ENCODE measurements at regions not wholly inside any gene's neighbourhood (a gene's known extent, or its start where the extent isn't known, plus 50 kb on each side); places are given as distances from the start of the nearest gene placed in this dataset.

DNA sequence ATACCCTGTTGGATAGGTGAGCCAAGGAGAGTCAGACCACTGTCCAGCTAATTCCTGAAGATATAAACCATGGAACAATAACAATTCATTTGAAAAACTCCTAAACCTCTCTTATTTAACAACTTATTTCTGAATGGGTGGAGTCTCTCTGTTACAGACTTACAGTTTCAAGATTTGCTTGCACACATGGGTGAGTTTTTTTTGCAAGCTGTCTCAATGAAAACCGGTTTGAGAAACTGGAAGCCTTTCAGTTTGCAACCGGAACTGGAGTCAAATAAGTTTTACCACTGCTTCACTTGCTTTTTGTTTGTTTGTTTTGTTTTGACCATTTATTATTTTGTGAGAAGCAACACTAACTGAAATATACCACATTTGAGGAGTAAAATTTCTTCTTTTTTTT lies 243.8 kb downstream of the MTERF1 start:
- Histone ChIP-seq H3K4me3 (no peak overlapping the region), H3K9me3 (no peaks in the 10 kb centered on the region), H3K36me3 (ENCODE audit: low read depth, missing control alignments) (no peaks in the 10 kb centered on the region), H3K4me1 (no peaks in the 10 kb centered on the region), H3K27ac (no peak overlapping the region), H3K27me3 (no peaks in the 10 kb centered on the region)
- no peak for DNase-seq
- TF ChIP-seq POLR2A (IDR thresholded peaks at IDR 0.05) (no peak), CTCF (IDR thresholded peaks at IDR 0.05) (no peak)
- intact Hi-C loops (cut with DNase I; ENCODE audit: low total_unique reads): no loop called here
- 64 to 84% methylated on average over 2 of the region's 2 CpGs for WGBS, 2 donors

GRCh38 chr7:91644256-91644655 lies 236.2 kb downstream of the MTERF1 start:
- no peak for DNase-seq
- WGBS, 2 donors: 80 to 91% methylated on average over 4 of the region's 4 CpGs
- H3K9me3 ChIP-seq: no peaks in the 10 kb centered on the region
- no peaks in the 10 kb centered on the region for H3K36me3 ChIP-seq (ENCODE audit: low read depth, missing control alignments)
- H3K27me3 ChIP-seq: no peaks in the 10 kb centered on the region
- intact Hi-C loops (cut with DNase I; ENCODE audit: low total_unique reads): no loop called here
- H3K4me1 ChIP-seq: no peaks in the 10 kb centered on the region
- TF ChIP-seq CTCF (IDR thresholded peaks at IDR 0.05): no peak
- no peak for TF ChIP-seq POLR2A (IDR thresholded peaks at IDR 0.05)
- no peak overlapping the region for H3K4me3 ChIP-seq
- H3K27ac ChIP-seq: no peak overlapping the region

GRCh38 chr7:91645542-91645941 lies 235.0 kb downstream of the MTERF1 start:
- 91 to 96% methylated on average over 1 of the region's 1 CpG for WGBS, 2 donors
- Histone ChIP-seq H3K27me3 (no peaks in the 10 kb centered on the region), H3K4me3 (no peak overlapping the region), H3K4me1 (no peaks in the 10 kb centered on the region), H3K27ac (no peak overlapping the region), H3K36me3 (ENCODE audit: low read depth, missing control alignments) (no peaks in the 10 kb centered on the region), H3K9me3 (no peaks in the 10 kb centered on the region)
- intact Hi-C loops (cut with DNase I; ENCODE audit: low total_unique reads): no loop called here
- TF ChIP-seq CTCF (IDR thresholded peaks at IDR 0.05): no peak
- TF ChIP-seq POLR2A (IDR thresholded peaks at IDR 0.05): no peak
- DNase-seq: no peak

- no peaks in the 10 kb centered on the region for H3K4me1 ChIP-seq
- no peak overlapping the region for H3K4me3 ChIP-seq
- no peak for DNase-seq
- H3K27me3 ChIP-seq: no peaks in the 10 kb centered on the region
- no peaks in the 10 kb centered on the region for H3K9me3 ChIP-seq
- intact Hi-C loops (cut with DNase I; ENCODE audit: low total_unique reads): no loop called here
- no peak overlapping the region for H3K27ac ChIP-seq
- 83 to 87% methylated on average over 1 of the region's 1 CpG for WGBS, 2 donors
- TF ChIP-seq POLR2A (IDR thresholded peaks at IDR 0.05): no peak
- no peak for TF ChIP-seq CTCF (IDR thresholded peaks at IDR 0.05)
- no peaks in the 10 kb centered on the region for H3K36me3 ChIP-seq (ENCODE audit: low read depth, missing control alignments)
These were observed 228.5 kb downstream of the MTERF1 start for GRCh38 chr7:91651986-91652385.

- TF ChIP-seq POLR2A (IDR thresholded peaks at IDR 0.05) (no peak), CTCF (IDR thresholded peaks at IDR 0.05) (no peak)
- Histone ChIP-seq H3K27me3 (no peaks in the 10 kb centered on the region), H3K27ac (no peak overlapping the region), H3K4me1 (no peaks in the 10 kb centered on the region), H3K36me3 (ENCODE audit: low read depth, missing control alignments) (no peaks in the 10 kb centered on the region), H3K9me3 (no peaks in the 10 kb centered on the region), H3K4me3 (no peak overlapping the region)
- no peak for DNase-seq
- intact Hi-C loops (cut with DNase I; ENCODE audit: low total_unique reads): no loop called here
These were observed 227.2 kb downstream of the MTERF1 start for GRCh38 chr7:91653286-91653685.
